ENCODE measurements at regions not wholly inside any gene's neighbourhood (a gene's known extent, or its start where the extent isn't known, plus 50 kb on each side); places are given as distances from the start of the nearest gene placed in this dataset.
"Not testable (repeated sequence)": the region's sequence is repeated elsewhere in the genome, so short reads cannot be mapped to it uniquely, and the experiment has no call there.

DNA sequence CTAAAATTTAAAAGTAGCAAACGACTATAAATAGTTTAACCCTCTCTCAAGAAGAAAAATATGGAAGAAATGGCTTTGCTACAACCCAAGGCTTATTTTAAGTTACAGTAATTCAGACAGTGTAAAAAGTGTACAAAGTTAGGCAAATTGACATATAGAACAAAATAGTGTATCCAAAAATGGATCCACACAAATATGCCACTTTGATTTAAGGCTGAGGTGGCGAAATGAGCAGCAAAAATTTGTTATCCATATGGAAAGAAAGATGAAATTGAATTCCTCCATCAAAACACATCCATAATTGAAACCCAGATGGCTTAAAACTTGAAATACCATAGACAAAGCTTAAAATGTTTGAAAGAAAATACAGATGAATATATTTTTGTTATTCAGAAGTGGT lies 540.8 kb downstream of the BRINP3 start:
- DNase-seq (ENCODE audit: low spot score): no peak

DNA sequence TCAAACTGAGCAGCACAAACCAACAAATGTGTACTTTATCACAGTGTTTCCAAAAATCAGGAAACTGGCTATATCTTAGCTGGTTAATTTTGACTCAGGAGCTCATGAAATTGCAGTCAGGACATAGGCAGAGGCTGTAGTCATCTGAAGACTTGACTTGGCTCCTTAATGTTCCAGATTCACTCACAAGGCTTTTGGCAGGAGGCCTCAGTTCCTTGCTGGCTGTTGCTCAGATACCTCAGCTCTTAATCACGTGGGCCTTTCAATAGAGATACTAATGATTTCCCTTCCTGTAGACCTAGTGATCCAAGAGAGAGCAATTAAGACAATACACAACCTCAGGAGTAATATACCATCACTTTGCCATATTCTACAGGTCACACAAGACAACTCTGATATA lies 537.7 kb downstream of the BRINP3 start:
- DNase-seq (ENCODE audit: low spot score): no peak

DNA sequence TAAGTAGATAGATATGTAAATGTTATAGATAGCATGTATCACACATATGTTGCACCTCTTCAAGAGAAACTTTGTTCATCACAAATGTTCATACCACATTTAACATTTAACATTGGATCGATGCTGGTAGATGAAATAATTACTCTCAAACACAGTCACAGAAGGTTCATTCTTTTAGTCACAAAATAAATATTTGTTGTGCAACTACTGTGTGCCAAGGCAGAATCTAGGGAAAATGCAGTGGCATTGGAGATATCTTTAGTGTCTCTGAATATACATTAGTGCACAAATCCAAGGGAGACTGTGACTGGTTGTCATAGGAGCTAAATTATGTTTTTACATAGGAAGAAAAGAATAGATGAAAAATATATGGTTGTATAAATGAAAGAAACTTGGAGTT lies 535.7 kb downstream of the BRINP3 start:
- no peak for DNase-seq (ENCODE audit: low spot score)

DNA sequence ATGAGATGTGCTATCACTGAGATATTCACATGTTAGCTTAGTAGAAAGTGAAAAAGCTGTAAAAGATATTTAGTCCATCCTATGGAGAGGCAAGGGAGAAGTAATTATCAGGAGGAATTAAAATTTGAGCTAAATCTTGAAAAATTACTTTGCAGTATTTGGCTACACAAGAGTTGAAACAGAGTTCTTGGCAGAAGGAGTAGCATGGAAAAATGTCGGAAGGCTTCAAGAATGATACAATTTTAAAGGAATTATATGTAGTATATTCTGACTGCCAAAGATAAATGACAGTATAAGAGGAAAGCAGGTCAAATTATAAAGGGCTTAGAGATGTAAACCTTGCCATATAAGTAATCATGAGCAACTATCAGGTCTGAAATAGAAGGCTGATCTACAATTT lies 518.9 kb downstream of the BRINP3 start:
- no peak for DNase-seq (ENCODE audit: low spot score)

DNA sequence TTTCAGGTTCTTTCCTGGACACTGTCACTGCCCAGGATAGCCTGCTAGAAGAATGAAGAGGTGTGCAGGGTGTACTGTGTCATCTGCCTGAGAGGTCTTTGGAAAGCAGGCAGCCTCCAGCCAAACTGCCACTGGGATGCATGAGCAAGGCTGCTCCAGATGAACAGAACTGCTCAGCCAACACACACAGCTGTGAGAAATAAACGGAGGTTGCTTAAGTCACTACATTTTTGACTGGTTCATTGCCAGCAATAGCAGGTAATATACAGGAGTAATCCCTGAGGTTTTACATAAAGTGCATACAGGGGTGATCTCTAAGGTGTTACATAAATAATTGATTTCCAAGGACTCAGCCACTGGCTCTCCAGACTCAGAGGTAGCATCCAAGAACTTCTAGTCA lies 516.9 kb downstream of the BRINP3 start:
- peak; percentile 14 for DNase-seq (ENCODE audit: low spot score)

DNA sequence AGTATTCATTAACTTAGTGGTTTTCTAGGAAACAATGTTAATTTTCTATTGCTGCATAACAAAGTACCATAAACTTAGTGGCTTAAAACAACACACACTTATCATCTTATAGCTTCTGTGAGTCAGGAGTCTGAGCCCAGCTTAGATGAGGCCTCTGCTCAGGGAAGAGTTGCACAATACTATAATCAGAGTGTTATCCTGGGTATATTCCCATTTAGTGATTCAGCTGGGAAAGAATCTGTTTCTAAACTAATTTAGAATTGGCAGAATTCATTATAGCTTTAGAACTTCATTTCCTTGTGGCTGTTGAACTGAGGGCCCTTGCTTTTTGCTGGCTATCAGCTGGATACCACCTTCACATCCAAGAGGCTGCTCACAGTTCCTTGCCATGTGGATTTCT lies 515.5 kb downstream of the BRINP3 start:
- peak; percentile 89 for DNase-seq (ENCODE audit: low spot score)

DNA sequence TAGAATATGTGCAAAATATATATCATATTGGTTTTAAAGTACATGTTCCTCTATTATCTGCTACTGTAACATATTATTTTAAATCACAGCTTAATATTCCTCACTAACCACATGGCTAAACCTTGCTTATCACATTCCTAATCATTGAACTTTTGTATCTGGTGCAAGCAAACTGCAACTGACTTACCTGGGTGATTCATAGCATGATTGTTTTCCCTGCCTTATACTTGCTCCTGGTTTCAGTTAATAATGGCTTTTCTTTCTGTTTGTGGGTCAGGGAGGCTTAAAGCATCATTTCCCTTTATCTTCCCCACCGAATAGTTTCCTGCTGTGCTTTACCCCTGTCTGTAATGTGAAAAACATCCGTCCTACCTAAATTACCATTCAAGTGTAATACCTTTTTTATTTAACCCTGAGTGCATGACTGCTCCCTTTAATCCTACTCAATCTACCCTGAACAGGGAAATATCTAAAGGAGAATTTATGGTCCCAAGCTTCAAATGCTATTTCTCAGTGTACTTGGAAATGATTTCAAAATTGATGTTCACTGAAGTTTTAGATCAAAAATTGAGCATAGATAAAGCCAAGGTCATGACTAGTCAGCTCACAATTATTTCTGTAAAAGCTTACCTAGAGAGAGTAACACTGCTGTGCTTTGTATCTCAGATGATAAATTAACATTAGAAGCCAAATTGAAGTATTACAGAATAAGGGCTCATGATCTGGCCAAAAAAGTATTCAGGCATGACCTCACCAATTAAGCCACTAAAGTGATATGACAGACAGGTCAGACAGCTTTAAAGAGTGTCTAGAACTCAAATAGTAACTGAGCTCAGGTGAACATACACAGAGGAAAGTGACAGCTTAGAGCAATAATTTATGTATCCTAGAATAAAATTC lies 507.1 kb downstream of the BRINP3 start:
- DNase-seq (ENCODE audit: low spot score): peak; percentile 25

DNA sequence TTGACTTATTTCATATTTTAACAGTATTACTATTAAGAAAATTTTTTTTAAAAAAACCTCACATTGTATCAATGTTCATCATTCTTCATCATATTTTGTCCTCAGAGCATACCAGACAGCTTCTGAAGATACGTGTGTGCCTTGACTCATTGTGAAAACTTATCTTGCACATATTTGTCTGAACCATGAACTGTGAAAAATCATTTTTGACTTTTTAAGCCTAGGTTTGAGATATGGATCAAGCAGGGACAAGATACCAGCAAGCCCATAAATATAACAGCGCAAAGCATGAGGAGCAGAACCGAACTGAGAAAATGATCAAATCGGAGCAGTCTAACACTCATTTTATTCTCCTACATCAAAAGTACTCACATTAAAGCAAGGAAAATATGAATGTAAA lies 506.0 kb downstream of the BRINP3 start:
- peak; percentile 84 for DNase-seq (ENCODE audit: low spot score)

DNA sequence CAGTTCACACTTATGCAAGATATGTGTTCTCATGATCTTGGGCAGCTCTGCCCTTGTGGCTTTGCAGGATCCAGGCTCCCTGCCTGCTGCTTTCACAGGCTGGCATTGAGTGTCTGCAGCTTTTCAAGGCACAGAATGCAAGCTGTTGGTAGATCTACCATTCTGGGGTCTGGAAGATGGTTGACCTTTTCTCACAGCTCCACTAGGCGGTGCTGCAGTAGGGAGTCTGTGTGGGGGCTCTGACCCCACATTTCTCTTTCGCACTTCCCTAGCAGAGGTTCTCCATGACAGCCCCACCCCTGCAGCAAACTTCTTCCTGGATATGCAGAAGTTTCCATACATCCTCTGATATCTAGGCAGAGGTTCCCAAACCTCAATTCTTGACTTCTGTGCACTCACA lies 500.5 kb downstream of the BRINP3 start:
- DNase-seq (ENCODE audit: low spot score): no peak

DNA sequence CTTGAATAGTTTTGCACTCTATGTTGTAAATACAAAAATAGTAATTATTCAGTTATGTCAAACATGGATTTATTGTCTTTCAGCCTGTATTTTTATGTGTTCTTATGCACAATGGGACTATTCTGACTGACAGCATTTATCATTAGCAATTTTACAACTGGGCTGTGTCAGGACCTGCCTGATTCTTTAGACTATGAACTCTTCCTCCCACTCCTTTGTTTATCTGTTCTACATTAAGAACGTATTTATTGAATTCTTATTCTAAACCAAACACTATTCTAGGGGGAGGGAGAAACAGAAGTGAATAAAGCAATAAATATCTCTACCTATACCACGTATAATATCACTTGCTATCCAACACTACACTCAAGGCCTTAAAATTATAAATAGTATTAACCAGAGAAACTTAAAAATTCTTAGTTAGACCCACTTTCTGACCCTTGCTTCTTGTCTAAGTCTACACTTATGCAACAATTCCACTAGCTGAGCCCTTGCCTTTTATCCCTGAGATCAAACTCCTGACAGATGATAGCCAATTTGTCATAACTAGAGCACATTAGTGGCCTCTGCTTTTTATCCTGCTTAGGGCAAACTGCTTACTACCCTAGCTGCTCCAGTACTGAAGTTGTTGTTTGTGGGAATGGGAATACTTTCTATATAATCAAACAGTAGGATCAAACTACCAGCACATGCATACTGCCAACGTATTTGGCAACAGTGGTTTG lies 494.3 kb downstream of the BRINP3 start:
- DNase-seq (ENCODE audit: low spot score): peak; percentile 72

DNA sequence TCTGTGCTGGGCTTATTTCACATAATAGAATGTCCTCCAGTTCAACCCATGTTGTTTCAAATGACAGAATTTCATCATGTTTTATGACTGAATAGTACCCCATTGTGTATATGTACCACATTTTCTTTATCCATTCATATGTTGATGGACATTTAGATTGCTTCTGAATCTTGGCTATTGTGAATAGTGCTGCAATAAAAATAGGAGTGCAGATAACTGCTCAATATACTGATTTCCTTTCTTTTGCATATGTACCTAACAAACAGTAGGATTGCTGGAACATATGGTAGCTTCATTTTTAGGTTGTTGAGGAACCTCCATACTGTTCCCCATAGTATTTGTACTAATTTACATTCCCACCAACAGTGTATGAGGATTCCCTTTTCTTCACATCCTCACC lies 491.1 kb downstream of the BRINP3 start:
- no peak for DNase-seq (ENCODE audit: low spot score)

DNA sequence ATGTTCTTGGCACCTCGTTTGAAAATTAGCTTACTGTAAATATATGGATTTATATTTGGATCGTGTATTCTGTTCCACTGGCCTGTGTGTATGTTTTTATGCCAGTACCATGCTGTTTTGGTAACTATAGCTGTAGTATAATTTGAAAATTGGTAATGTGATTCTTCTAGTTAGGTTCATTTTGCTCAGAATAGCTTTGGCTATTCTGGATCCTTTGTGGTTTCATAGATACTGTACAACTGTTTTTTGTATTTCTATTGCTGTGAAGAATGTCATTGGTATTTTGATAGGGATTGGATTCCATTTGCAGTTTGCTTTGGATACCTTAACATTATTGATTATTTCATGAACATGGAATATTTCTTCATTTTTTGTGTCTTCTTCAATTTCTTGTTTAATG lies 490.2 kb downstream of the BRINP3 start:
- DNase-seq (ENCODE audit: low spot score): no peak

DNA sequence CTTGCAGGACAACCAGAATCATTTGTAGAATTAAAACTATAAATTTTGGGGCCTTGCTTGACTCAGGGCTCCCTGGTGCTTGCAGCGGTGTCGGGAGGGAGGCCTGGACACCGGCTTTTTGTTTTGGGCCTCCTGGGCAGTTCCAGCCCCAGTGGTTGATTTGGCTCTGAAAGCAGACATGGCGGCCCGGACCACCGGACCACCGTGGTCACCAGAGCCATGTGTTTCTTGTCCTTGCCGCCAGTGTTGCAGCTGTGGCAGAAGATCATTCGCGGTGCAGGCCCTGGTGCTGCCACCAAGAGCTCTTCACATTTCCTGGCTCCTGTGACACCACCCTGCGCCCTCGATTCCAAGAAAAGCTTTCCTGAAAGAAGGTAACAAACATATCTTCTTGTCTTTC lies 484.8 kb downstream of the BRINP3 start:
- DNase-seq (ENCODE audit: low spot score): no peak

DNA sequence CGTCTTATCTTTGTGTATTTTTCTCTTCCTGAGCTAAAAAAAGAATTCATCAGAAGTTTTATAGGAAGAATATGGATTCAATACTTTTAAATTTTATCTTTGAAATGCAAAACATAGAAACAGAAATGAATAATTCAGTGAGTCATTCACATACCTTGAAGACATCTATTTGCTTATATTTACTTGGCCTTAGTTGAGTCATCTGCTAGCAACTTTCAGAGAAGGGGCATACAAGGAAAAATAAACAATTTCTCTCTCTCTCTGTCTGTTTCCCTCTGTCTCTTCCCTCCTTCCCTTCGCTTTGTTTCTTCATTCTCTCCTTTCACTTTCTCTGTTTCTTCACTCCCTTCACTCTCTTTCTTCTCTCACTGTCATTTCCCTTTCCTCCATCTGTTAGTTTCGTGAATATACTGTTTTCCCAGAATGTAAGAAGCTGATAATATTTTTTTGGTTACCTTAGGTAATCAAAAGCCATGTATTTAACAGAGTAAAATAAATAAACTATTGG lies 477.2 kb downstream of the BRINP3 start:
- no peak for DNase-seq (ENCODE audit: low spot score)

DNA sequence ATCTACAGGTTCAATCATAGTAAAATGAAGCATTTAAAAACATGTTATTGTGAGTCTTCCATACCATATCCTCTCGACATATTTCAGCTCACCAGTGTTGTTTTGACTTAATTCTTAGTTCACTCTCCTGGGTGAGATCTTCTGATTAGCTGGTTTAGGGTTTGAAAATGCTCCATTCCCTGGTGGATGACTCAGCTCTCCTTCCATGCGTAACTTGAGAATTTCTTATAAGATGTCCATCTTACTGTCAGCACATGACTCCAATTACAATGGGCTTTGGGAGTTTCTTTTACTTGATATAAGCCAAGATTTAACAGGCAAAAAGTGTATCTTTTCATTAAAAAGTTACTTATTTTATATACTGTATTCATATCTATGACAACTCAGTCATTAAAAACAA lies 476.5 kb downstream of the BRINP3 start:
- no peak for DNase-seq (ENCODE audit: low spot score)

DNA sequence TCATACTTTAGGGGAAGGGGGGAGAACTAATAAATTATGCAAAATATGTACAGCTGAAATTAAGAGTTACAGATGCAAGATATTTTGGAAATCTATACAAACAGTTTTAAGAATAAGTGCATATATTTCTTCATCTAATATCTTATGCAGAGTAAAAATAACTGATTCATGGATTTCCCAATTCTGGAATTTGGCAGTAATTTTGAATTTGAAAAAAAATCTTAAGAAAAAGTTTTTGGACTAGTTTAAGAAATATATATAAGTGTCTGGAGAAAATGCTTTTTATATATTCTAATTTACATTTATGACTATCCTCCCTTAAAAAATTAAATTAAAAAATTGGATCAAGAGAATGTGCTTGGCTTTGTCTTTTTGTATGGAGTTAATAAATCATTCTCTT lies 474.3 kb downstream of the BRINP3 start:
- no peak for DNase-seq (ENCODE audit: low spot score)

DNA sequence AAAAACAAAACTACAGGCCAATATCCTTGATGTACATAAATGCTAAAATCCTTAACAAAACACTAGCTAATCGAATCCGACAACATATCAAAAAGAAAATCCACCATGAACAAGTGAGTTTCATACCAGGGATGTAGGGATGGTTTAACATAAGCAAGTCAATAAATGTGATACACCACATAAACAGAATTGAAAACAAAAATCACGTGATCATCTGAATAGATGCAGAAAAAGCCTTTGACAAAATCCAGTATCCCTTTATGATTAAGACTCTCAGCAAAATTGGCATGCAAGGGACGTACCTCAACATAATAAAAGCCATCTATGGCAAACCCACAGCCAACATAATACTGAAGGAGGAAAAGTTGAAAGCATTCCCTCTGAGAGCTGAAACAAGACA lies 466.1 kb downstream of the BRINP3 start:
- DNase-seq (ENCODE audit: low spot score): no peak

DNA sequence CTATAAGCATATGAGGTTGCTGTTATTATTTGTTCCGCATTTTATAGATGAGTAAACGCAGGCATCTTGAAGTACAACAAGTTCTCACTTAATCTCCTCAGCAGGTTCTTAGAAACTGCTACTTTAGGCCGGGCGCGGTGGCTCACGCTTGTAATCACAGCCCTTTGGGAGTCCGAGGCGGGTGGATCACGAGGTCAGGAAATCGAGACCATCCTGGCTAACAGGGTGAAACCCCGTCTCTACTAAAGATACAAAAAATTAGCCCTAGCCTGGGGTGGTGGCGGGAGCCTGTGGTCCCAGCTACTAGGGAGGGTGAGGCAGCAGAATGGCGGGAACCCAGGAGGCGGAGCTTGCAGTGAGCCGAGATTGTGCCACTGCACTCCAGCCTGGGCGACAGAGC lies 458.5 kb downstream of the BRINP3 start:
- DNase-seq (ENCODE audit: low spot score): not testable (repeated sequence)

DNA sequence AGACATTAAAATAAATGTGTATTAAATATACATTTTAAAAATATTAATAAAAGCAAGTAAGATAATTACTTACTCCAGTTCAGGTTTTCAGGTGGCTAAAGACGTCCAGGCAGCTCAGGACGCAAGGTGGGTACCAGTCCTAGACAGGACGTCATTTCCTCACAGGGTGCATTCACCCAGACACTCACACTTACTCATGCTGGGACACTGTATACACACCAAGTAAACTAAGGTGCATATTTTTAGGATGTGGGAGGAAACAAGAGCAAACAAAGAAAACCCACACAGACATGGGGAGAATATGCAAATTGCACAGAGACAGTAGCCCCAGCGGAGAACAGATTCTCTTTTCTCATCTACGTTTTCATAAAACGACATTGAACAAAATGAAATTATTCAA lies 457.9 kb downstream of the BRINP3 start:
- DNase-seq (ENCODE audit: low spot score): no peak

DNA sequence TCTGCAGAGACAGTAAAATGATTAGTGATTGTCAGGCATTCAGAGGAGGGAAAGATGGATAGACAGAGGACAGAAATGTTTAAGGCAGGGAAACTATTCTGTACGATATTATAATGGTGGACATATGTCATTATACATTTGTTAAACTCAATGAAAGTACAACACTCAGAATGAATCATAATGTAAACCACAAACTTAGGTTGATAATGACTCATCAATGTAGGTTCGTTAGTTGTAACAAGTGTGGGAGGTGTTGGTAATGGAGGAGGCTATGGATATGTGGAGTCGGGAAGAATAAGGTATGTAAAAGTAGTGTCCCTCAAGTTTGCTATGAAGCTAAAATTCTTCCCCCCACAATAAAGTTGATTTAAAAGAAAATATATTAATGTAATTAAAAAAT lies 455.0 kb downstream of the BRINP3 start:
- DNase-seq (ENCODE audit: low spot score): no peak

DNA sequence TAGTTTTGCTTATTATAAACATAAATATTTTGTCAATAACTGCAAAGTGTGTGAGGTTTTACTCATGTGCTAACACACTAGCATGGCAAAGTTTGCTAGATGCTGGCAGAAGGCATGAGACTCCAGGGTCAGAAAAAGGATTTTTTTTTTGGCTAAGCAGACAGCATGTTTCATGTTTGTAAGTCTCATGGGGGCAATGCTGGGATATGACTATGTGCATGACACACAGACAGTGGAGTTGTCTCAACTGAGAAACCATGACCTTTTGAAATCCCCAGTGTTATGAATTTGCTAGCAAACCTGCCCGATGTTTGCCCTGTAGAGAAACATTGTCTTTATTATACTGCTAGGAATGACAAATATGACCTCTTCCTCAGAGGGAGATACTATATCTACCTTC lies 448.2 kb downstream of the BRINP3 start:
- no peak for DNase-seq (ENCODE audit: low spot score)

DNA sequence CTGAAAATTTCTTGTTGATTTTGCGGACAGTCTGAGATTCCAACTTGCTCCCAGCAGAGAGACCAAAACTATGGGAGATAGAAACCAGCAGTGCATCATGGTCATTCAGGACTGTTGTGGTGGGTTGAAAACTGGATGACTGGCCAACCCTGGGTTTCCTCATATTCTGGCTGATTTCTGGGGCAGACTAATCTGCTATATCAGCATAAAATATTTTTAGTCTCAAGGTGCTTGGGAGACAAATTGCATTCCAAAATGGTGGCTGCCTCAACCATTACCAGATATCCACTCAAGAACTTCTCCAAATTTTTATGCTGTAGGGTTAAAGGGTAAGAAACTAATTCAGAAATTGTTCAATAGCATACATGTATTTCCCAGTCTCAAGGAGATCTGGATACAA lies 434.0 kb downstream of the BRINP3 start:
- DNase-seq (ENCODE audit: low spot score): no peak

DNA sequence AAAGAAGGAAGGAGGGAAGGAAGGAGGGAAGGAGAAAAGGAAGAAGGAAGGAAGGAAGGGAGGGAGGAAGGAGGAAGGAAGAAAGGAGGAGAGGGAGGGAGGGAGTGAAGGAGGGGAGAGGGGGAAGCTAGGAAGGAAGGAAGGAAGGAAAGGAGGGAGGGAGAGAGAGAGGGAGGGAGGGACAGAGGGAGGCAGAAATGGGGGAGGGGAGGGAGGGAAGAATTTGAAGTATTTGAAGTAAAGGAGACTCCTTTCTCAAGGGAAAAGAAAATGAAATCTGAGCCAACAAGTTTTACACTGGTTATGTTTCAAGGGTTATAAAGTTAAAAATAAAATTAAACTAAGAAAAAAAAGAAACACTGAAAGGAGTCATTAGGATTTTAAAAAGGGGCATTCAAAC lies 431.4 kb downstream of the BRINP3 start:
- no peak for DNase-seq (ENCODE audit: low spot score)

Data from umbilical cord (tissue), 1 donor.